HepG2 (cell line): ENCODE measurements at regions not wholly inside any gene's neighbourhood (a gene's known extent, or its start where the extent isn't known, plus 50 kb on each side); places are given as distances from the start of the nearest gene placed in this dataset.

Experiments
- ATAC-seq: fragments of 200-7000 bp; cut with Tn5 transposase; 3 replicates; pipeline ENCODE4 v1.9.1; 2020; ENCODE audit warnings: mild to moderate bottlenecking, moderate library complexity
- BruUV-seq: library from RNA; stranded (reverse); fragments of 400-500 nt; replicated peaks from 2 replicates; lab custom pipeline; 2021; lab: Mats Ljungman, UMichigan
- CTCF ChIA-PET: fragments of 300-600 bp; formaldehyde crosslinking; extraction: SDS; loops from one replicate; lab custom pipeline; 2021; ENCODE audit warnings: low total read pairs, inconsistent platforms, low intra/inter-chr PET ratio; lab: Yijun Ruan, JAX
- POLR2A ChIA-PET: fragments of 350-600 bp; sonication (Branson Sonifier 250); formaldehyde crosslinking; loops from one replicate; lab custom pipeline; 2020; ENCODE audit warnings: antibody characterized with exemption, inconsistent platforms; lab: Yijun Ruan, JAX
- DNase-seq: peaks from one replicate; pipeline ENCODE4 v3.0.0-alpha.2; 2015; ENCODE audit warnings: low spot score
- FAIRE-seq: peaks from 3 replicates; lab custom pipeline; 2011; peaks lifted over from hg19 to GRCh38; lab: Jason Lieb, UNC
- H2AFZ ChIP-seq: one replicate; pipeline ENCODE4 v1.6.1; 2011; ENCODE audit warnings: low read length, inconsistent platforms
- H3K27ac ChIP-seq: fragments of 300-600 bp; 3 replicates; pipeline ENCODE4 v1.8.0; 2011; ENCODE audit warnings: mixed run types, mild to moderate bottlenecking, mixed read lengths, low read length, inconsistent platforms; ENCODE audit not compliant: insufficient read depth; ENCODE audit errors: extremely low read length
- H3K27me3 ChIP-seq, 2 experiments: fragments of 200-600 bp in 1 of 2; 2 replicates in 1 of 2; 3 replicates in 1 of 2; pipeline versions ENCODE4 v1.6.0 to v1.8.0; 2011; ENCODE audit warnings: low read length in 2 of 2, mild to moderate bottlenecking in 2 of 2, moderate library complexity in 2 of 2, inconsistent platforms in 1 of 2; ENCODE audit not compliant: insufficient read depth in 2 of 2, control insufficient read depth in 1 of 2
- H3K36me3 ChIP-seq, 2 experiments: fragments of 200-600 bp in 1 of 2; replicated peaks in 1 of 2; 2 replicates in 1 of 2; 3 replicates in 1 of 2; pipeline versions ENCODE4 v1.5.1 to v1.8.0; 2011; ENCODE audit warnings: low read length in 2 of 2, inconsistent platforms in 1 of 2; ENCODE audit not compliant: insufficient read depth in 2 of 2, control insufficient read depth in 1 of 2
- H3K4me1 ChIP-seq: 2 replicates; pipeline ENCODE4 v1.5.1; 2012; ENCODE audit warnings: low read length, inconsistent platforms; ENCODE audit not compliant: insufficient read depth
- H3K4me2 ChIP-seq: 2 replicates; pipeline ENCODE4 v1.6.0; 2011; ENCODE audit warnings: low read depth, low read length, inconsistent platforms
- H3K4me3 ChIP-seq, 3 experiments: fragments of 200-600 bp in 1 of 3; sonication (generic), shearing (Covaris generic) in 1 of 3; replicated peaks in 1 of 3; 2 replicates each; pipeline ENCODE4 v1.5.1; 2011 to 2016; ENCODE audit warnings: low read length in 3 of 3, inconsistent platforms in 2 of 3, low read depth in 2 of 3, mild to moderate bottlenecking in 2 of 3, control low read depth in 1 of 3, mixed read lengths in 1 of 3; ENCODE audit not compliant: insufficient read depth in 1 of 3
- H3K79me2 ChIP-seq: one replicate; pipeline ENCODE4 v1.6.1; 2011; ENCODE audit warnings: low read length, inconsistent platforms; ENCODE audit not compliant: insufficient read depth
- H3K9ac ChIP-seq: 2 replicates; pipeline ENCODE4 v1.6.0; 2011; ENCODE audit warnings: mild to moderate bottlenecking, low read depth, low read length, inconsistent platforms; ENCODE audit not compliant: insufficient read depth
- H3K9me3 ChIP-seq: 2 replicates; pipeline ENCODE4 v1.5.1; 2012; ENCODE audit warnings: mild to moderate bottlenecking, low read length
- H4K20me1 ChIP-seq: 2 replicates; pipeline ENCODE4 v1.6.0; 2011; ENCODE audit warnings: inconsistent platforms, mild to moderate bottlenecking, low read length, moderate library complexity; ENCODE audit not compliant: insufficient read depth
- ARID2 ChIP-seq: sonication (generic); formaldehyde crosslinking; IDR thresholded peaks from 2 replicates; pipeline ENCODE4 v1.8.1; 2022; ENCODE audit warnings: mild to moderate bottlenecking, missing genetic modification reagents, borderline replicate concordance
- CHD2 ChIP-seq: IDR thresholded peaks from 2 replicates; pipeline ENCODE4 v1.6.1; 2011; ENCODE audit warnings: low read depth, low read length, improper control_type of control experiment
- CSRNP1 ChIP-seq: sonication (generic); formaldehyde crosslinking; IDR thresholded peaks from 2 replicates; pipeline ENCODE4 v1.8.1; 2023; ENCODE audit warnings: mild to moderate bottlenecking, missing genetic modification reagents
- ELF4 ChIP-seq: sonication (generic); formaldehyde crosslinking; IDR thresholded peaks from 2 replicates; pipeline ENCODE4 v1.5.0; 2020; ENCODE audit warnings: missing genetic modification reagents, mild to moderate bottlenecking, moderate library complexity, borderline replicate concordance
- GPN1 ChIP-seq: sonication (generic); formaldehyde crosslinking; IDR thresholded peaks from 2 replicates; pipeline ENCODE4 v1.5.1; 2020; ENCODE audit warnings: missing genetic modification reagents, borderline replicate concordance
- HNRNPL ChIP-seq: fragments of 200-400 bp; formaldehyde crosslinking; IDR thresholded peaks from 2 replicates; pipeline ENCODE4 v1.6.1; 2017; ENCODE audit warnings: mild to moderate bottlenecking, low read depth, low read length
- MBNL3 ChIP-seq: fragments of 250-450 bp; sonication (Bioruptor Pico); conservative IDR thresholded peaks from 2 replicates; pipeline ENCODE4 v1.8.0; 2022; ENCODE audit warnings: mild to moderate bottlenecking, inconsistent platforms
- MYPOP ChIP-seq: sonication (generic); formaldehyde crosslinking; IDR thresholded peaks from 2 replicates; pipeline ENCODE4 v1.8.1; 2023; ENCODE audit warnings: mild to moderate bottlenecking, moderate library complexity, missing genetic modification reagents
- TBL1XR1 ChIP-seq: fragments of 150-350 bp; IDR thresholded peaks from 2 replicates; pipeline ENCODE4 v1.6.1; 2014; ENCODE audit warnings: borderline replicate concordance, low read length; ENCODE audit not compliant: partially characterized antibody
- THYN1 ChIP-seq: sonication (generic); formaldehyde crosslinking; IDR thresholded peaks from 2 replicates; pipeline ENCODE4 v1.8.1; 2023; ENCODE audit warnings: low read depth, mild to moderate bottlenecking, moderate library complexity, missing genetic modification reagents, borderline replicate concordance
- U2AF2 ChIP-seq: fragments of 200-400 bp; formaldehyde crosslinking; IDR thresholded peaks from 2 replicates; pipeline ENCODE4 v1.6.1; 2017; ENCODE audit warnings: low read depth, mild to moderate bottlenecking, low read length
- ZFP37 ChIP-seq: sonication (generic); formaldehyde crosslinking; IDR thresholded peaks from 2 replicates; pipeline ENCODE4 v1.4.0; 2020; ENCODE audit warnings: missing genetic modification reagents, borderline replicate concordance
- ZNF331 ChIP-seq: sonication (generic); formaldehyde crosslinking; IDR thresholded peaks from 2 replicates; pipeline ENCODE4 v1.4.0; 2020; ENCODE audit warnings: missing genetic modification reagents
- ZNF430 ChIP-seq: sonication (generic); formaldehyde crosslinking; IDR thresholded peaks from 2 replicates; pipeline ENCODE4 v1.9.0; 2021; ENCODE audit warnings: mild to moderate bottlenecking, missing genetic modification reagents
- ZNF432 ChIP-seq: sonication (generic); formaldehyde crosslinking; IDR thresholded peaks from 2 replicates; pipeline ENCODE4 v1.5.0; 2020; ENCODE audit warnings: missing genetic modification reagents, mild to moderate bottlenecking, borderline replicate concordance
- ZNF639 ChIP-seq: conservative IDR thresholded peaks from 2 replicates; pipeline ENCODE4 v1.6.1; 2018; ENCODE audit warnings: missing genetic modification reagents
- WGBS: methylation state at CpG from one replicate; pipeline ENCODE4 v1.1.6; 2017; ENCODE audit warnings: low lambda C conversion rate; 5-methylcytosine and 5-hydroxymethylcytosine counted together
- in situ Hi-C: cut with HindIII; loops from 2 replicates; pipeline ENCODE4 v1.10.0; 2017; ENCODE audit warnings: low pct_unique_long_range_greater_than_20kb; ENCODE audit not compliant: extremely low pct_ligation_motif_present
- intact Hi-C: fragments of 100-400 bp; cut with micrococcal nuclease; formaldehyde crosslinking; loops from one replicate; pipeline ENCODE4 v1.10.0; 2022; ENCODE audit not compliant: unreplicated experiment

- no peak for DNase-seq
- no peak overlapping the region for H2AFZ ChIP-seq
- ATAC-seq: no peak
- TF ChIP-seq HNRNPL (no peak), ZFP37 (CRISPR knock-in tag) (no peak), ZNF639 (CRISPR knock-in tag) (no peak), TBL1XR1 (no peak), CSRNP1 (CRISPR knock-in tag) (no peak), GPN1 (no peak), MYPOP (CRISPR knock-in tag) (no peak), ARID2 (CRISPR knock-in tag) (no peak), ZNF430 (CRISPR knock-in tag) (no peak), CHD2 (no peak), MBNL3 (CRISPR knock-in tag) (no peak), U2AF2 (no peak), ZNF432 (no peak), THYN1 (CRISPR knock-in tag) (no peak), ZNF331 (CRISPR knock-in tag) (no peak), ELF4 (no peak)
- H3K4me3 ChIP-seq: no peak overlapping the region
- H3K9me3 ChIP-seq: peaks cover 13% of the 10 kb centered on the region; the same call in 1 of the 2 replicates
- H3K36me3 ChIP-seq: no peaks in the 10 kb centered on the region
- ChIA-PET CTCF (no interaction called here), POLR2A (no interaction called here)
- no peak overlapping the region for H3K9ac ChIP-seq
- in situ Hi-C loops: no loop called here
- H3K27ac ChIP-seq: no peak overlapping the region
- H4K20me1 ChIP-seq: no peaks in the 10 kb centered on the region
- BruUV-seq: no TSS peak
- no peak for FAIRE-seq
- no peak overlapping the region for H3K4me2 ChIP-seq
- intact Hi-C loops: no loop called here
- H3K4me1 ChIP-seq: no peaks in the 10 kb centered on the region
- H3K79me2 ChIP-seq: no peaks in the 10 kb centered on the region
- H3K27me3 ChIP-seq: no peaks in the 10 kb centered on the region
- 5% methylated on average over 3 of the region's 3 CpGs for WGBS
These were observed 231.9 kb upstream of the MMADHC start for GRCh38 chr2:149819356-149819957.
